ENCODE measurements at regions not wholly inside any gene's neighbourhood (a gene's known extent, or its start where the extent isn't known, plus 50 kb on each side); places are given as distances from the start of the nearest gene placed in this dataset.

GRCh38 chr4:176393306-176394013 lies 73.7 kb downstream of the SPCS3 start:
- TF ChIP-seq SIN3A (IDR thresholded peaks at IDR 0.05; ENCODE audit: borderline replicate concordance, insufficient read depth, low read depth, low read length) (no peak), REST (IDR thresholded peaks at IDR 0.05; ENCODE audit: insufficient read depth in 1 of 2, low read depth in 2 of 2, low read length in 1 of 2) (no peak), CTCF (IDR thresholded peaks at IDR 0.05) (no peak), POLR2AphosphoS5 (IDR thresholded peaks at IDR 0.05; ENCODE audit: low read depth, low read length) (no peak)

Data from Panc1 (cell line).